K562 (cell line): ENCODE measurements at regions not wholly inside any gene's neighbourhood (a gene's known extent, or its start where the extent isn't known, plus 50 kb on each side); places are given as distances from the start of the nearest gene placed in this dataset.
A peak's percentile ranks its signal among the peaks of the same experiment; 100 is the strongest.

Experiments used
- CBFB ChIP-seq: sonication (generic); formaldehyde crosslinking; IDR thresholded peaks from 2 replicates; pipeline ENCODE4 v1.4.0; 2020; ENCODE audit warnings: mild to moderate bottlenecking, missing genetic modification reagents
- CBX3 ChIP-seq, 2 experiments: IDR thresholded peaks; 1 replicate in 1 of 2; 2 replicates in 1 of 2; pipeline ENCODE4 v1.6.1; 2012; ENCODE audit warnings: inconsistent platforms in 2 of 2, low read length in 2 of 2, borderline replicate concordance in 1 of 2, control low read depth in 1 of 2
- CC2D1A ChIP-seq: fragments of 450-650 bp; IDR thresholded peaks from 2 replicates; pipeline ENCODE4 v1.6.1; 2017; ENCODE audit warnings: mild to moderate bottlenecking
- FOXA3 ChIP-seq, 2 experiments: fragments of 450-650 bp in 1 of 2; sonication (generic) in 1 of 2; formaldehyde crosslinking; IDR thresholded peaks in 1 of 2; conservative IDR thresholded peaks in 1 of 2; 2 replicates each; pipeline versions ENCODE4 v1.4.0 to v1.8.0; 2020 to 2022; ENCODE audit warnings: mild to moderate bottlenecking in 2 of 2, missing genetic modification reagents in 1 of 2
- HEY1 ChIP-seq: fragments of 250-450 bp; sonication (Bioruptor Pico); IDR thresholded peaks from 2 replicates; pipeline ENCODE4 v1.5.0; 2020; ENCODE audit warnings: mild to moderate bottlenecking, moderate library complexity, borderline replicate concordance
- ILF3 ChIP-seq: fragments of 450-650 bp; IDR thresholded peaks from 2 replicates; pipeline ENCODE4 v1.6.1; 2018; ENCODE audit warnings: antibody characterized with exemption, mild to moderate bottlenecking, moderate library complexity, borderline replicate concordance
- NFIX ChIP-seq: fragments of 250-450 bp; sonication (Bioruptor Pico); IDR thresholded peaks from 2 replicates; pipeline ENCODE4 v1.4.0; 2020; ENCODE audit warnings: low read depth, mild to moderate bottlenecking, moderate library complexity
- SREBF2 ChIP-seq: sonication (generic); formaldehyde crosslinking; IDR thresholded peaks from 2 replicates; pipeline ENCODE4 v1.4.0; 2020; ENCODE audit warnings: mild to moderate bottlenecking, missing genetic modification reagents
- TF ChIP-seq, protein P1 (sequence below): fragments of 450-650 bp; IDR thresholded peaks from 2 replicates; pipeline ENCODE4 v1.6.1; 2014; ENCODE audit warnings: low read depth, mild to moderate bottlenecking, moderate library complexity, borderline replicate concordance
- TF ChIP-seq, protein P2 (sequence below): fragments of 250-450 bp; sonication (Bioruptor Pico); IDR thresholded peaks from 2 replicates; pipeline ENCODE4 v1.5.0; 2021; ENCODE audit warnings: mild to moderate bottlenecking, moderate library complexity
- TF ChIP-seq, protein P3 (sequence below): fragments of 250-450 bp; sonication (Bioruptor Pico); IDR thresholded peaks from 2 replicates; pipeline ENCODE4 v1.8.0; 2021; ENCODE audit warnings: moderate library complexity, mild to moderate bottlenecking, inconsistent platforms
- TF ChIP-seq, protein P4 (sequence below), 2 experiments: fragments of 450-650 bp in 1 of 2; sonication (generic) in 1 of 2; formaldehyde crosslinking in 1 of 2; IDR thresholded peaks; 2 replicates each; pipeline versions ENCODE4 v1.7.1 to v1.9.0; 2016 to 2022; ENCODE audit warnings: inconsistent platforms in 1 of 2, mild to moderate bottlenecking in 1 of 2, missing genetic modification reagents in 1 of 2

DNA sequence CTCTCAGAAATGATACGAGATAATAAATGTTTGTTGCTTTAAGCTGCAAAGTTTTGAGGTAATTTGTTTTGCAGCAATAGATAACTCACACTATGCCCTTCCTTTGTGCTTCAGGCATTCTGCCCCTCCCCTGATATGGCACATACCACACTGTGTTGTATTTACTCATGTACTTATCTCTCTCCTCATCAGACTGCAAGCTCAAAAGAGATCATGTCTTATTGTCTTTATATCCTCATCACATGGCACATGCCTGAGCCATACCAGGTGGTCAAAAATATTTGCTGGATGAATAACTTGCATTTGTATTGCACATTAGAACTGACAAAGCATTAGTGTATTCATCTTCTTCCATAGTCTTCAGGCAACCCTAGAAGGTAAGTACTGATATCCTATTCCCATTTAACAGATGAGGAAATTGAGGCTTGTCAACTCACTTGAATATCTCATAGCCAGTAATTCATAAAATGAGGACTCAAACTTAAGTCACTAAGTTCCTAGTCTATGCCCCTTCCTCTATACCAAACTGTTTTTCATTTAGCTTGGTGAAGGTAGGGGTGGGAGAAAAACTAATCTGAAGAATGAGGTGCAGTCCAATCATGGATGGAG is 83.9 kb upstream of the EED start (continued):
- TF ChIP-seq, protein P1, sequence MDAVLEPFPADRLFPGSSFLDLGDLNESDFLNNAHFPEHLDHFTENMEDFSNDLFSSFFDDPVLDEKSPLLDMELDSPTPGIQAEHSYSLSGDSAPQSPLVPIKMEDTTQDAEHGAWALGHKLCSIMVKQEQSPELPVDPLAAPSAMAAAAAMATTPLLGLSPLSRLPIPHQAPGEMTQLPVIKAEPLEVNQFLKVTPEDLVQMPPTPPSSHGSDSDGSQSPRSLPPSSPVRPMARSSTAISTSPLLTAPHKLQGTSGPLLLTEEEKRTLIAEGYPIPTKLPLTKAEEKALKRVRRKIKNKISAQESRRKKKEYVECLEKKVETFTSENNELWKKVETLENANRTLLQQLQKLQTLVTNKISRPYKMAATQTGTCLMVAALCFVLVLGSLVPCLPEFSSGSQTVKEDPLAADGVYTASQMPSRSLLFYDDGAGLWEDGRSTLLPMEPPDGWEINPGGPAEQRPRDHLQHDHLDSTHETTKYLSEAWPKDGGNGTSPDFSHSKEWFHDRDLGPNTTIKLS: no peak
- TF ChIP-seq ILF3 (no peak), CBX3 (IDR thresholded peaks at IDR 0.05; ENCODE audit: borderline replicate concordance in 1 of 2, low read length in 2 of 2) (peak in 1 of 2 experiments; percentile 68; a peak in 1 of 3 replicates), SREBF2 (CRISPR knock-in tag) (no peak), CC2D1A (peak; percentile 30; the same call in 1 of the 2 replicates), NFIX (CRISPR knock-in tag) (no peak), CBFB (CRISPR knock-in tag) (no peak), FOXA3 (CRISPR knock-in tag; conservative IDR thresholded peaks at IDR 0.05 in 1 of 2, IDR thresholded peaks at IDR 0.05 in 1 of 2) (peak in 1 of 2 experiments; percentile 42; a peak in 1 of 4 replicates), HEY1 (CRISPR knock-in tag) (no peak)
- TF ChIP-seq, protein P2, sequence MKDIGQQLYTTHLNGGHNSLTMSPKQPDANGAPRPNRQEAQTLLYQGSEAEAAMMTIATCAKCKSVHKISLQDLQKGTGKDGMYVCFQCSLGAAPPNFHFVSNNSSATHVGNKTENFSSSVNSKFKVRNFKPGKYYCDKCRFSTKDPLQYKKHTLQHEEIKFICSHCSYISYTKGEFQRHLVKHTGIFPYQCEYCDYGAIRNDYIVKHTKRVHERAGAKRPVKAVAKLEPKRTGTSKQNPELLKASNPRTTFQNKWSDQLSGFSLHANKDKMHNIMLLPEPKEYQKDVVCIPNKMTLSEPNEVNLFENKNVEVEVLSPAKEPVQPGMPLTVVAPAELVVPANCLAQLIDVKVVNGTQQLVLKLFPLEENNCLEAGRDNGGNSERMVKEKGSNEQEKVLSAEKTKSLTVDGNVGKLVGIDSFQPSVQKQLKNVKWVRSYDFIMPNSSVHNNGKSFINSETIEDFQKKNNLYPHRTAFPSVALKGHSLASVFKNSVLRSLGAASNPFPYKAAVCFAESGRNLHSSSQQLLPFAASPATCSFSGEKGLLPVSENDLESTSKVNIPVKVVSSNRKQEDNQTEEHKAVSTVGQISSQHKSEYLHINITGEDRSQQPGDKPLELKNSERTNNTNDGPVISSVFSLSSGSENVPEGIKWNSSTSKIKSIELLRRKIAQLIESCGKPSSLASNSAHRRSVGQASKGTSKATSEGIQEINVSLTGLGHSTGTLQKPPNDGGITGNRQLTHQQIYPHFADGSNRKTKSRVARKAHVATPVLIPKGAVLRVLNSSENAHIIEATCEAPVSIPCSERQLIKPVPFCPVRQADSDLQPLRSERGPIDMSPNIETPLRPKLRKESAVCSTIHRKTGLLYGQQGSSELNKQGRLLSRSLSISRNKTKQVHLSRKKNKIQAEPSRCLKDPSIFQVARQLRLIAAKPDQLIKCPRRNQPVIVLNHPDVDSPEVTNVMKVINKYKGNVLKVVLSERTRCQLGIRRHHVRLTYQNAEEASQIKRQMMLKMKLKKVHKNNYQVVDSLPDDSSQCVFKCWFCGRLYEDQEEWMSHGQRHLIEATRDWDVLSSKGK (CRISPR knock-in tag): no peak
- TF ChIP-seq, protein P3, sequence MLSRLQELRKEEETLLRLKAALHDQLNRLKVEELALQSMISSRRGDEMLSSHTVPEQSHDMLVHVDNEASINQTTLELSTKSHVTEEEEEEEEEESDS: no peak
- TF ChIP-seq, protein P4, sequence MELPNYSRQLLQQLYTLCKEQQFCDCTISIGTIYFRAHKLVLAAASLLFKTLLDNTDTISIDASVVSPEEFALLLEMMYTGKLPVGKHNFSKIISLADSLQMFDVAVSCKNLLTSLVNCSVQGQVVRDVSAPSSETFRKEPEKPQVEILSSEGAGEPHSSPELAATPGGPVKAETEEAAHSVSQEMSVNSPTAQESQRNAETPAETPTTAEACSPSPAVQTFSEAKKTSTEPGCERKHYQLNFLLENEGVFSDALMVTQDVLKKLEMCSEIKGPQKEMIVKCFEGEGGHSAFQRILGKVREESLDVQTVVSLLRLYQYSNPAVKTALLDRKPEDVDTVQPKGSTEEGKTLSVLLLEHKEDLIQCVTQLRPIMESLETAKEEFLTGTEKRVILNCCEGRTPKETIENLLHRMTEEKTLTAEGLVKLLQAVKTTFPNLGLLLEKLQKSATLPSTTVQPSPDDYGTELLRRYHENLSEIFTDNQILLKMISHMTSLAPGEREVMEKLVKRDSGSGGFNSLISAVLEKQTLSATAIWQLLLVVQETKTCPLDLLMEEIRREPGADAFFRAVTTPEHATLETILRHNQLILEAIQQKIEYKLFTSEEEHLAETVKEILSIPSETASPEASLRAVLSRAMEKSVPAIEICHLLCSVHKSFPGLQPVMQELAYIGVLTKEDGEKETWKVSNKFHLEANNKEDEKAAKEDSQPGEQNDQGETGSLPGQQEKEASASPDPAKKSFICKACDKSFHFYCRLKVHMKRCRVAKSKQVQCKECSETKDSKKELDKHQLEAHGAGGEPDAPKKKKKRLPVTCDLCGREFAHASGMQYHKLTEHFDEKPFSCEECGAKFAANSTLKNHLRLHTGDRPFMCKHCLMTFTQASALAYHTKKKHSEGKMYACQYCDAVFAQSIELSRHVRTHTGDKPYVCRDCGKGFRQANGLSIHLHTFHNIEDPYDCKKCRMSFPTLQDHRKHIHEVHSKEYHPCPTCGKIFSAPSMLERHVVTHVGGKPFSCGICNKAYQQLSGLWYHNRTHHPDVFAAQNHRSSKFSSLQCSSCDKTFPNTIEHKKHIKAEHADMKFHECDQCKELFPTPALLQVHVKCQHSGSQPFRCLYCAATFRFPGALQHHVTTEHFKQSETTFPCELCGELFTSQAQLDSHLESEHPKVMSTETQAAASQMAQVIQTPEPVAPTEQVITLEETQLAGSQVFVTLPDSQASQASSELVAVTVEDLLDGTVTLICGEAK (IDR thresholded peaks at IDR 0.05): no peak
- TF ChIP-seq, protein P4 (CRISPR knock-in tag; IDR thresholded peaks at IDR 0.05): no peak
